PC-3 (cell line): ENCODE measurements at regions not wholly inside any gene's neighbourhood (a gene's known extent, or its start where the extent isn't known, plus 50 kb on each side); places are given as distances from the start of the nearest gene placed in this dataset.
"Not testable (repeated sequence)": the region's sequence is repeated elsewhere in the genome, so short reads cannot be mapped to it uniquely, and the experiment has no call there.

Experiments used
- ATAC-seq: fragments of 200-7000 bp; cut with Tn5 transposase; 2 replicates; pipeline ENCODE4 v1.9.1; 2020; ENCODE audit warnings: mild to moderate bottlenecking, moderate library complexity
- BruUV-seq: library from RNA; stranded (reverse); fragments of 400-500 nt; replicated peaks from 2 replicates; lab custom pipeline; 2021; lab: Mats Ljungman, UMichigan
- CTCF ChIA-PET: fragments of 300-600 bp; sonication (Branson Sonifier 250); formaldehyde crosslinking; loops from one replicate; lab custom pipeline; 2022; ENCODE audit warnings: antibody characterized with exemption; lab: Charles Lee
- POLR2A ChIA-PET: fragments of 300-600 bp; sonication (Branson Sonifier 250); formaldehyde crosslinking; loops from one replicate; lab custom pipeline; 2022; ENCODE audit warnings: antibody characterized with exemption; ENCODE audit not compliant: unreplicated experiment; lab: Charles Lee
- DNase-seq: peaks from one replicate; pipeline ENCODE4 v3.0.0-alpha.2; 2015
- H2AFZ ChIP-seq: fragments of 300-600 bp; sonication (generic); 2 replicates; pipeline ENCODE4 v1.6.0; 2016; ENCODE audit warnings: antibody characterized with exemption, low read length
- H3F3A ChIP-seq: fragments of 300-600 bp; sonication (generic); one replicate; pipeline ENCODE4 v1.6.0; 2017; ENCODE audit warnings: antibody characterized with exemption, low read length, control low read depth, mild to moderate bottlenecking; ENCODE audit not compliant: unreplicated experiment
- H3K27ac ChIP-seq: fragments of 300-600 bp; sonication (generic); 2 replicates; pipeline ENCODE4 v1.5.1; 2016; ENCODE audit warnings: mild to moderate bottlenecking, low read length
- H3K27me3 ChIP-seq: fragments of 300-600 bp; sonication (generic); 2 replicates; pipeline ENCODE4 v1.6.1; 2016; ENCODE audit warnings: low read length, mixed read lengths
- H3K36me3 ChIP-seq: fragments of 300-600 bp; sonication (generic); 2 replicates; pipeline ENCODE4 v1.6.1; 2016; ENCODE audit warnings: low read depth, mixed run types, low read length, mixed read lengths
- H3K4me1 ChIP-seq: fragments of 300-600 bp; sonication (generic); 2 replicates; pipeline ENCODE4 v1.5.1; 2016; ENCODE audit warnings: low read length; ENCODE audit not compliant: insufficient read depth
- H3K4me2 ChIP-seq: fragments of 300-600 bp; sonication (generic); 2 replicates; pipeline ENCODE4 v1.6.0; 2016; ENCODE audit warnings: low read length
- H3K4me3 ChIP-seq: fragments of 300-600 bp; sonication (generic); 2 replicates; pipeline ENCODE4 v1.5.1; 2016; ENCODE audit warnings: mild to moderate bottlenecking, low read length, mixed read lengths
- H3K79me2 ChIP-seq: fragments of 300-600 bp; sonication (generic); 2 replicates; pipeline ENCODE4 v1.6.1; 2017; ENCODE audit warnings: low read length, mixed read lengths
- H3K9ac ChIP-seq: fragments of 300-600 bp; sonication (generic); 2 replicates; pipeline ENCODE4 v1.6.0; 2016; ENCODE audit warnings: mild to moderate bottlenecking, low read length
- H3K9me2 ChIP-seq: fragments of 300-600 bp; sonication (generic); replicated peaks from 2 replicates; pipeline ENCODE4 v1.6.1; 2016; ENCODE audit warnings: mixed run types, low read length, mixed read lengths
- H3K9me3 ChIP-seq: fragments of 300-600 bp; sonication (generic); 2 replicates; pipeline ENCODE4 v1.6.1; 2016; ENCODE audit warnings: low read length, mixed read lengths
- H4K20me1 ChIP-seq: fragments of 300-600 bp; sonication (generic); 2 replicates; pipeline ENCODE4 v1.6.1; 2016; ENCODE audit warnings: low read length, mixed read lengths
- intact Hi-C: fragments of 100-400 bp; cut with micrococcal nuclease; formaldehyde crosslinking; loops from 2 replicates; pipeline ENCODE4 v1.9.0; 2023

DNA sequence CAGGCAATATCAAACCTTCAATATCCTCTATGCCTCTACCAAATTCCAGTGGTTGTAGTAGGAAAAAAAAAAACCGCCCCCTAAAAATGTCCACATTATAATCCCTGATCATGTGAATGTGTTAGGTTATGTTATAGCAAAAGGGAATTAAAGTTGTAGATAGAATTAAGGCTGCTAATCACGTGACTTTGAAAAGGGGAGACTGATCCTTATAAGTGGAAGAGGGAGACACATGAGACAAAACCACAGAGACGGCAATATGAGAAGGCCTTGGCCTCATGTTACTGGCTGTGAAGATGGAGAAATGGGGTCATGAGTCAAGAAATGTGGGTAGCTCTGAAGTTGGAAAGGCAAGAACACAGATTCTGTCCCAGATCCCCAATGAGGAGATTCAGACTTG lies 1711.3 kb downstream of the KHDRBS2 start:
- POLR2A ChIA-PET, H2AFZ ChIP-seq, H3K9ac ChIP-seq, H3K9me2 ChIP-seq, H3K4me3 ChIP-seq, H4K20me1 ChIP-seq, intact Hi-C loops, H3K4me1 ChIP-seq, DNase-seq, BruUV-seq, H3K9me3 ChIP-seq, CTCF ChIA-PET, H3K4me2 ChIP-seq, H3K36me3 ChIP-seq, H3K79me2 ChIP-seq, H3K27ac ChIP-seq, H3K27me3 ChIP-seq, ATAC-seq, H3F3A ChIP-seq: not testable (repeated sequence)

DNA sequence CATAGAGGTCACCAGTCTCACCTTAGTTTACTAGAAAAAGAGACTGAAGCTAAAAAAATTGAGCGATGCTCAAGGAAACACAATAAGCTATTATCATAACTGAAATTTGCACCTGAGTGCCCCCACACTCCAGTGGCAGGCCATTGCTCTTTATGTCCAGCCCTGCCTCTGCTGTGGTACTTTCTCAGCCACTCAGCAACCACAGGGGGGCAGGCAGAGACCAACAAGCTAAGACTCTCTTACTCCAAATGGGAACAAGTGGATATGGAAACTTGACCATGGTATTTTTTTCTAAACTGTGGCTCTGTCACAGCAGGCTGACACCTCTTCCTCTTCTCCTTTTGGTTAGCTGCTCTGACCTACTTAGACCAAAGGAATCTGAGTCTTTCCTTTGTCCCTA lies 1713.4 kb downstream of the KHDRBS2 start:
- H3K4me3 ChIP-seq, H3K9ac ChIP-seq, H3K4me2 ChIP-seq, H3K4me1 ChIP-seq, H3F3A ChIP-seq, H2AFZ ChIP-seq, H3K9me2 ChIP-seq, H3K36me3 ChIP-seq, H3K27me3 ChIP-seq, H4K20me1 ChIP-seq, POLR2A ChIA-PET, intact Hi-C loops, BruUV-seq, DNase-seq, H3K27ac ChIP-seq, H3K79me2 ChIP-seq, H3K9me3 ChIP-seq, CTCF ChIA-PET, ATAC-seq: not testable (repeated sequence)

DNA sequence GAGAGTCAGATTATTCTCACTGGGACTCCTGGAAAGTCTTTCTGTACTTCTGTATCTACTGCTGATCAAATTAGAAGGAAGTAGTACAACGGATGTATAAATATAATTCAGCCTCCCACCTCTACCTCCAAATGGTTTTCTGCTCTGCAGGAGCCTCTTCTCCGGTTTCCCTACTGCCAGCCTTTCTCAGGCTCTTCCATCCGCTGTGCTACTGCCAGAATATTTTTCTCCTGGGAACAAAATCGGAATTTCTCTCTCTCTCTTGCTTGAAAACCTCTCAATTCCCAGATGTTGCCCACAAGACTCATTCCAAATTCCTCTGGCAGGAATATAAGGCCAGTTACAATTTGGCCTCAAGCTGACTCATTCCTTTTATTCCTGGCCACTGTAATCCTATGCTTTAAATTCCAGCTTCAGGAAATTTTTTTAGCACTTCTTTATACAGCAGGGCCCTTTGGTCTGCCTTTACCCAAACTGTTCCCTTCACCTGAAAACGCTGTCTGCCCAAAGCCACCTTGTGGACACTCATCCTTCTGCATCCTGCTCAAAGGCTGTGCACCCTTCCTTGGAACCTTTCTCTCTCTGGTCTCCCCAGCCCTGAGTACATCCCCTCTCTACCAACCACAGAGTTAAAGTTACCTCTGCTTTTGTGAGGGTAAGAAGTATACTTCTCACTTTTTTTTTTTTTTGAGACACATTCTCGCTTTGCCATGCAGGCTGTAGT lies 1714.6 kb downstream of the KHDRBS2 start:
- H3K27me3 ChIP-seq, CTCF ChIA-PET, POLR2A ChIA-PET, H3K27ac ChIP-seq, H3K9me2 ChIP-seq, H3F3A ChIP-seq, H3K9ac ChIP-seq, H4K20me1 ChIP-seq, H2AFZ ChIP-seq, H3K36me3 ChIP-seq, intact Hi-C loops, BruUV-seq, H3K4me3 ChIP-seq, H3K9me3 ChIP-seq, H3K79me2 ChIP-seq, H3K4me2 ChIP-seq, H3K4me1 ChIP-seq: not testable (repeated sequence)
- peak; percentile 33; the same call in 1 of the 2 replicates for ATAC-seq
- DNase-seq, result peak; percentile 2

DNA sequence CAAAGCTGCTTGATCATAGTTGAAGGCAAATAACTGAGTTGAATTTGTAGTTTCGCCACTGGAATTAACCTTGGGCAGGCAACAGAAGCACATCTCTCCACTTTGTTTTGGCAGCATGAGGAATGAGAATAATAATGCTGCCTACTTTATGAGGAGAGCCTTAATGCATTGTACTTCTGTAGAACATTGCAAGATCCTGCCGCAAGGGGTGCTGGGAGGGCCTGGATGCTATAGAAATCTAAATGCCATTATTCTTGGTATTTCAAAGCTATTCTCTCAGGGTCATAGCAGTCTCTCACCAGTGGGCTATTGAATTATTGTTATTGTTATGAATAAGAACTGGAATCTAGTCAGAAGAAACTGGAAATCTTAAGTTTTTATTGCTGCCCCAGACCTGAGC lies 1715.4 kb downstream of the KHDRBS2 start:
- H3K4me2 ChIP-seq, BruUV-seq, CTCF ChIA-PET, H3F3A ChIP-seq, H3K9ac ChIP-seq, H3K27me3 ChIP-seq, H3K4me3 ChIP-seq, DNase-seq, ATAC-seq, H3K79me2 ChIP-seq, H3K27ac ChIP-seq, H2AFZ ChIP-seq, H3K9me2 ChIP-seq, intact Hi-C loops, H4K20me1 ChIP-seq, H3K36me3 ChIP-seq, POLR2A ChIA-PET, H3K9me3 ChIP-seq, H3K4me1 ChIP-seq: not testable (repeated sequence)

DNA sequence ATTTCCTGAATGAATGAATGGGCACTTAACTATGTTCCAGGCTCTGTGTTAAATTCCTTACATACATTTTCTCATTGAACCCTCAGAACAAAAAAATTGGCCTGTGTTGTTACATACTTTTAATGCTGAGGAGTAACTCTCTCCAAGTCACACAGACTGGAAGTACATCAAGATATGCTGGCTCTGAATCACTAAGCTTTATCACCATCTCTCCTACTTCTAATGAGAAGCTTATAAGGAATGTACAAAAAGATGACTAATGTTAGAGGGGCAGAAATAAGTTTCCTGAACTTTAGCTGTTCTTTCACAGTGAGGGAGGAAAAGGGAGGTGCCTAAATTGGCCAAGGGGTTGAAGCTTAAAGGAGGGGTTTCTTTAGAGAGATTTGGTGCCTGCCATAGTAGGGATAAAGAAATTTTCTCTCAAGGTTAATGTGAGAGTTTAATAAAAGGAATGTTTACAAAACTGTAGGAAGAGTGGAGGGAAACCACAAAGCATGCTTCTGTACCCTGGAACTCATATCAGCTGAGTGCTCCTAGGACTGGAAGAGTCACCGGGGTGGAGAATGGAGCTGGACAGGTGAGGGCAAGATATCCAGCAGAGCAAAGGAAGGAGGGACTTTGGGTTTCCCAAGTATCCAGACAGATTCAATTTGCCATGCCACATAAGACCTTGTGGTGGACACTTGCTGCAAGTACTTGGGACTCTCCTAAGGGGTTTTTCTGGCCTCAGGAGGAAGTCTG lies 1718.4 kb downstream of the KHDRBS2 start:
- H3K9ac ChIP-seq, H4K20me1 ChIP-seq, H3K36me3 ChIP-seq, intact Hi-C loops, H3K9me2 ChIP-seq, H3K4me3 ChIP-seq, H2AFZ ChIP-seq, H3K27ac ChIP-seq, BruUV-seq, H3K27me3 ChIP-seq, H3F3A ChIP-seq, H3K4me1 ChIP-seq, CTCF ChIA-PET, H3K4me2 ChIP-seq, H3K9me3 ChIP-seq, POLR2A ChIA-PET, H3K79me2 ChIP-seq: not testable (repeated sequence)
- ATAC-seq, result peak; percentile 18; the same call in 1 of the 2 replicates
- DNase-seq, result peak; percentile 3

DNA sequence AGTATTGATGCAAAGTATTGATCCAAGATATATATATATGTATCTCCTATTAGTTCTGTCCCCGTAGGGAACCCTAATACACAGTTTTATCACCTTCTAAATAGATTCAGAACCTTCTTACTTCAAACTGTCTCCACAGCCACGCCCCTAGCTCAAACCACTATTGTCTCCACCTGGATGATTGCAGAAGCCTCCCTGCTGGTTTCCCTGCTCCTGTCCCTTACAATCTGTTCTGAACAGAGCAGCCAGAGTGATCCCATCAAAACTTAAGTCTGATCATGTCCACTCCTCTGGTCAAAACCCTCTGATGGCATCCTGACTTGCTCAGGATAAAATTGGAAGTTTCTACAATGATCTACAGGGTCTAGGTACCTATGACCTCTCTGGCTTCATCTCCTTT lies 1719.6 kb downstream of the KHDRBS2 start:
- H3K4me3 ChIP-seq, H3K9me2 ChIP-seq, intact Hi-C loops, H3K36me3 ChIP-seq, H3K27me3 ChIP-seq, DNase-seq, H3K27ac ChIP-seq, H3K4me1 ChIP-seq, H3K4me2 ChIP-seq, CTCF ChIA-PET, BruUV-seq, POLR2A ChIA-PET, H3K79me2 ChIP-seq, H4K20me1 ChIP-seq, H2AFZ ChIP-seq, H3F3A ChIP-seq, H3K9me3 ChIP-seq, ATAC-seq, H3K9ac ChIP-seq: not testable (repeated sequence)
